PFSK-1 (cell line): ENCODE measurements at regions not wholly inside any gene's neighbourhood (a gene's known extent, or its start where the extent isn't known, plus 50 kb on each side); places are given as distances from the start of the nearest gene placed in this dataset.

Experiments used
- SIN3A ChIP-seq: IDR thresholded peaks from 2 replicates; pipeline ENCODE4 v1.6.1; 2012; ENCODE audit warnings: mild to moderate bottlenecking, low read length, moderate library complexity, borderline replicate concordance; ENCODE audit not compliant: insufficient read depth
- TAF1 ChIP-seq: IDR thresholded peaks from 2 replicates; pipeline ENCODE4 v1.6.1; 2012; ENCODE audit warnings: low read length, control low read depth, borderline replicate concordance; ENCODE audit not compliant: insufficient read depth

GRCh38 chr12:91311081-91311480, 128.5 kb upstream of the DCN start:
- TF ChIP-seq TAF1: no peak
- TF ChIP-seq SIN3A: no peak
